ENCODE measurements at regions not wholly inside any gene's neighbourhood (a gene's known extent, or its start where the extent isn't known, plus 50 kb on each side); places are given as distances from the start of the nearest gene placed in this dataset.

DNA sequence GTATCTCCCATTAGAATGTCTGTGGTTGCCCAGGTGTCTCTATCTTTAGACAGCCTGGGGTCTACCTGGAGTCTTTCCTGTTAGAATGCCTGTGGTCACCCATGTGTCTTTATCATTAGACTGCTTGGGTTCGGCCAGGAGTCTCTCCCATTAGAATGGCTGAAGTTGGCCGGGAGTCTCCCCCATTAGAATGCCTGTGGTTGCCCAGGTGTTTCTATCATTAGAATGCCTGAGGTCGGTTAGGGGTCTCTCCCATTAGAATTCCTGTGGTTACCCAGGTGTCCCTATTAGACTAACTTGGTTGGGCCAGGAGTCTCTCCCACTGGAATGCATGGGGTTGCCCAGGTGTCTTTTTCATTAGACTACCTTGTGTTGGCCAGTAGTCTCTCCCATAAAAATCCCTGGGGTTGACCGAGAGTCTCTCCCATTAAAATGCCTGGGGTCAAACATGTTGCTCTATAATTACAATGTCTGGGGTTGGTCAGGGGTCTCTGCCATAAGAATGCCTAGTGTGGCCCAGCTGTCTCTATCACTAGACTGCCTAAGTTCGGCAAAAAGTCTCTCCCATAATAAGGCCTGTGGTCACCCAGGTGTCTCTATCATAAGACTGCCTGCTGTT, 1448.7 kb downstream of the UQCRFS1 start:
- ChIA-PET CTCF (no interaction called here), POLR2A (no interaction called here)
- no peaks in the 10 kb centered on the region for H3K4me1 ChIP-seq (ENCODE audit: control insufficient read depth in 1 of 2, extremely low read depth in 1 of 2, insufficient read depth in 2 of 2, low read length in 2 of 2)
- H3K27ac ChIP-seq (ENCODE audit: low read length): no peak overlapping the region
- no peak overlapping the region for H3K27ac Mint-ChIP-seq
- H3K4me3 Mint-ChIP-seq: no peak overlapping the region
- no peak for ATAC-seq (replicated peaks in 1 of 4)
- peak overlapping the region in 1 of 2 donors; percentile 12 for H3K4me3 ChIP-seq (ENCODE audit: control insufficient read depth in 1 of 2, extremely low read depth in 1 of 2, low read length in 1 of 2)
- H3K9me3 Mint-ChIP-seq: peaks cover 30 to 81% (median 57%) of the 10 kb centered on the region in 3 donors
- no peak for DNase-seq
- H3K9me3 ChIP-seq: peaks cover 2% of the 10 kb centered on the region
- H3K36me3 ChIP-seq (ENCODE audit: control insufficient read depth in 2 of 2, extremely low read depth in 1 of 2, insufficient read depth in 1 of 2, low read length in 1 of 2): no peaks in the 10 kb centered on the region
- H3K27me3 ChIP-seq (replicated peaks in 1 of 2; ENCODE audit: control insufficient read depth in 2 of 2, extremely low read depth in 1 of 2, insufficient read depth in 2 of 2, low read length in 1 of 2): no peaks in the 10 kb centered on the region
- no peaks in the 10 kb centered on the region for H3K27me3 Mint-ChIP-seq
- peaks cover 2% of the 10 kb centered on the region for H3K36me3 Mint-ChIP-seq
- H3K4me1 Mint-ChIP-seq: no peaks in the 10 kb centered on the region
- WGBS (ENCODE audit: insufficient coverage): 100% methylated on average over 1 of the region's 5 CpGs

DNA sequence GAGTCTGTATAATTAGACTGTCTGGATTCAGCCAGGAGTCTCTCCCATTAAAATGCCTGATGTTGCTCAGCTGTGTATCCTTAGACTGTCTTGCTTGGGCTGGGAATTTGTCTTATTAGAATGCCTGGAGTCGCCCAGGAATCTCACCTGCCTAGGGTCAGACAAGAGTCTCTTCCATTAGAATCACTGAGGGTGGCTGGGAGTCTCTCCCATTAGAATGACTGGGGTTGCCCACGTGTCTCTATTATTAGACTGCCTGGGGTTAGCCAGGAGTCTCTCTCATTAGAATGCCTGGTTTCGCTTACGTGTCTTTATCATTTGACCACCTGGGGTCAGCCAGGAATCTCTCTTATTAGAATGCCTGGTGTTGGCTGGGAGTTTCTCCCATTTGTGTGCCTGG, 1450.0 kb downstream of the UQCRFS1 start:
- POLR2A ChIA-PET: no interaction called here
- no peaks in the 10 kb centered on the region for H3K27me3 ChIP-seq (replicated peaks in 1 of 2; ENCODE audit: control insufficient read depth in 2 of 2, extremely low read depth in 1 of 2, insufficient read depth in 2 of 2, low read length in 1 of 2)
- DNase-seq (no peak), ATAC-seq (replicated peaks in 1 of 4) (no peak)
- no peaks in the 10 kb centered on the region for H3K4me1 ChIP-seq (ENCODE audit: control insufficient read depth in 1 of 2, extremely low read depth in 1 of 2, insufficient read depth in 2 of 2, low read length in 2 of 2)
- 55% methylated on average over 2 of the region's 4 CpGs for WGBS (ENCODE audit: insufficient coverage)
- H3K4me1 Mint-ChIP-seq: no peaks in the 10 kb centered on the region
- no peaks in the 10 kb centered on the region for H3K27me3 Mint-ChIP-seq
- CTCF ChIA-PET: no interaction called here
- peaks cover 2% of the 10 kb centered on the region for H3K9me3 ChIP-seq
- H3K4me3 ChIP-seq (ENCODE audit: control insufficient read depth in 1 of 2, extremely low read depth in 1 of 2, low read length in 1 of 2): no peak overlapping the region
- no peak overlapping the region for H3K27ac ChIP-seq (ENCODE audit: low read length)
- peaks cover 2% of the 10 kb centered on the region for H3K36me3 Mint-ChIP-seq
- no peak overlapping the region for H3K27ac Mint-ChIP-seq
- H3K36me3 ChIP-seq (ENCODE audit: control insufficient read depth in 2 of 2, extremely low read depth in 1 of 2, insufficient read depth in 1 of 2, low read length in 1 of 2): no peaks in the 10 kb centered on the region
- no peak overlapping the region for H3K4me3 Mint-ChIP-seq
- H3K9me3 Mint-ChIP-seq: peaks cover 36 to 77% (median 53%) of the 10 kb centered on the region in 3 donors

DNA sequence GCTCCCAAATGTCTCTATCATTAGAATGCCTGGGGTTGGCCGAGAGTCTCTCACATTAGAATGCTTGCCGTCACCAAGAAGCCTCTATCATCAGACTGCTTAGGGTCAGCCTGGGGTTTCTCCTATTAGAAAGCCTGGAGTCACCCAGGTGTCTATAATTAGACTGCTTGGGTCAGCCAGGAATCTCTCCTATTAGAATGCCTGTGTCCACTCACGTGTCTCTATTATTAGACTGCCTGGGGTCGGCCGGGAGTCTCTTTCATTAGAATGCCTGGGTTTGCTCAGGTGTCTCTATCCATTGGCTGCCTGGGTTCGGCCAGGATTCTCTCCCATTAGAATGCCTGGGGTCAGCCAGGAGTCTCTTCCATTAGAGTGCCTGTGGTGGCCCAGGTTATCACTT, 1453.1 kb downstream of the UQCRFS1 start:
- H3K27me3 Mint-ChIP-seq: no peaks in the 10 kb centered on the region
- ChIA-PET POLR2A (no interaction called here), CTCF (no interaction called here)
- no peak overlapping the region for H3K27ac Mint-ChIP-seq
- H3K27ac ChIP-seq (ENCODE audit: low read length): no peak overlapping the region
- no peaks in the 10 kb centered on the region for H3K4me1 ChIP-seq (ENCODE audit: control insufficient read depth in 1 of 2, extremely low read depth in 1 of 2, insufficient read depth in 2 of 2, low read length in 2 of 2)
- no peak overlapping the region for H3K4me3 Mint-ChIP-seq
- no peaks in the 10 kb centered on the region for H3K27me3 ChIP-seq (replicated peaks in 1 of 2; ENCODE audit: control insufficient read depth in 2 of 2, extremely low read depth in 1 of 2, insufficient read depth in 2 of 2, low read length in 1 of 2)
- no peaks in the 10 kb centered on the region for H3K36me3 ChIP-seq (ENCODE audit: control insufficient read depth in 2 of 2, extremely low read depth in 1 of 2, insufficient read depth in 1 of 2, low read length in 1 of 2)
- H3K4me3 ChIP-seq (ENCODE audit: control insufficient read depth in 1 of 2, extremely low read depth in 1 of 2, low read length in 1 of 2): no peak overlapping the region
- no peaks in the 10 kb centered on the region for H3K9me3 ChIP-seq
- no peak for ATAC-seq (replicated peaks in 1 of 4)
- WGBS (ENCODE audit: insufficient coverage): 95% methylated on average over 6 of the region's 6 CpGs
- no peaks in the 10 kb centered on the region for H3K4me1 Mint-ChIP-seq
- H3K36me3 Mint-ChIP-seq: peaks cover 2% of the 10 kb centered on the region
- H3K9me3 Mint-ChIP-seq: peaks cover 40 to 57% (median 43%) of the 10 kb centered on the region in 3 donors
- no peak for DNase-seq

DNA sequence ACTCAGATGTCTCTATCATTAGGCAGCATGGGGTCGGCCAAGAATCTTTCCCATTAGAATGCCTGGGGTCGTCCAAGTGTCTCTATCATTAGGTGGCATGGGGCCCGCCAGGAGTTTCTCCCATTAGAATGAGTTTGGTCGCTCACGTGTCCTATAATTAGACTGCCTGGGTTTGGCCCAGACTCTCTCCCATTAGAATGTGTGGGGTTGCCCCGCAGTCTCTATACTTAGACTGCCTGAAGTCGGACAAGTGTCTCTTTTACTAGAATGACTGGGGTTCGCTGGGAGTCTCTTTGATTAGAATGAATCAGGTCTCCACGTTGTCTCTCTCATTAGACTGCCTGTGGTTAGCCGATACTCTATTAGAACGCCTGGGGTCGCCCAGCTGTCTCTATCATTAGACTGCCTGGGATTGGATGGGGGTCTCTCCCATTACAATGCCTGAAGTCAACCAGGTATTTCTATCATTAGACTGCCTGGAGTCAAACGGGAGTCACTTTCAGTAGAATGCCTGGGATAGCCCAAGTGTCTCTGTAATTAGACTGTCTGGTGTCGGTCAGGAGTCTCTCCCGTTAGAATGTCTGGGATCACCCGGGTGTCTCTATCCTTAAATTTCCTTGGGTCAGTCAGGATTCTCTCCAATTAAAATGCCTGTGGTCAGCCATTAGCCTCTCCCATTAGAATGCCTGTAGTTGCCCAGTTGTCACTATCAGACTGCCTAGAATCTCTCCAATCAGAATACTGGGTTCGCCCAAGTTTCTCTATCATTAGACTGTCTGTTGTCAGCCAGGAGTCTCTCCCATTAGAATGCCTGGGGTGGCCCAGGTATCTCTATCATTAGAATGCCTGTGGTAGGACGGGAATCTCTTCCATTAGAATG, 1454.1 kb downstream of the UQCRFS1 start:
- no peak overlapping the region for H3K27ac Mint-ChIP-seq
- Histone ChIP-seq H3K27ac (ENCODE audit: low read length) (no peak overlapping the region), H3K9me3 (no peaks in the 10 kb centered on the region), H3K27me3 (replicated peaks in 1 of 2; ENCODE audit: control insufficient read depth in 2 of 2, extremely low read depth in 1 of 2, insufficient read depth in 2 of 2, low read length in 1 of 2) (no peaks in the 10 kb centered on the region), H3K4me1 (ENCODE audit: control insufficient read depth in 1 of 2, extremely low read depth in 1 of 2, insufficient read depth in 2 of 2, low read length in 2 of 2) (no peaks in the 10 kb centered on the region), H3K4me3 (ENCODE audit: control insufficient read depth in 1 of 2, extremely low read depth in 1 of 2, low read length in 1 of 2) (no peak overlapping the region), H3K36me3 (ENCODE audit: control insufficient read depth in 2 of 2, extremely low read depth in 1 of 2, insufficient read depth in 1 of 2, low read length in 1 of 2) (no peaks in the 10 kb centered on the region)
- H3K4me3 Mint-ChIP-seq: no peak overlapping the region
- 87% methylated on average over 13 of the region's 18 CpGs for WGBS (ENCODE audit: insufficient coverage)
- peaks cover 2% of the 10 kb centered on the region for H3K36me3 Mint-ChIP-seq
- ATAC-seq (replicated peaks in 1 of 4): no peak
- H3K4me1 Mint-ChIP-seq: no peaks in the 10 kb centered on the region
- CTCF ChIA-PET: no interaction called here
- DNase-seq: no peak
- POLR2A ChIA-PET: no interaction called here
- H3K9me3 Mint-ChIP-seq: peaks cover 37 to 52% (median 40%) of the 10 kb centered on the region in 3 donors
- no peaks in the 10 kb centered on the region for H3K27me3 Mint-ChIP-seq

DNA sequence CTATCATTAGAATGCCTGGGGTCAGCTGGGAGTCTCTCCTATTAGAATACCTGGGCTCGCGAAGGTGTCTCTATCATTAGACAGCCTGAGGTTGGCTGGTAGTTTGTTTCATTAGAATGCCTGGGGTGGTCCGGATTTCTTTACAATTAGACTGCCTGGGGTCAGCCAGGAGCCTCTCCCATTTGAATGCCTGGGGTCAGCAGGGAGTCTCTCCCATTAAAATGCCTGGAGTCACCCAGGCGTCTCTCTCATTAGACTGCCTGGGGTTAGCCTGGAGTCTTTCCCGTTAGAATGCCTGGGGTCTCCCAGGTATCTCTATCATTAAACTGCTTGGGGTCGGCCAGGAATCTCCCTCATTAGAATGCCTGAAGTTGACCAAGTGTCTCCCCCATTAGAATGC, 1458.3 kb downstream of the UQCRFS1 start:
- no peak for DNase-seq
- ChIA-PET CTCF (no interaction called here), POLR2A (no interaction called here)
- Histone ChIP-seq H3K4me3 (ENCODE audit: control insufficient read depth in 1 of 2, extremely low read depth in 1 of 2, low read length in 1 of 2) (no peak overlapping the region), H3K27ac (ENCODE audit: low read length) (no peak overlapping the region), H3K27me3 (replicated peaks in 1 of 2; ENCODE audit: control insufficient read depth in 2 of 2, extremely low read depth in 1 of 2, insufficient read depth in 2 of 2, low read length in 1 of 2) (no peaks in the 10 kb centered on the region), H3K9me3 (no peaks in the 10 kb centered on the region), H3K4me1 (ENCODE audit: control insufficient read depth in 1 of 2, extremely low read depth in 1 of 2, insufficient read depth in 2 of 2, low read length in 2 of 2) (no peaks in the 10 kb centered on the region), H3K36me3 (ENCODE audit: control insufficient read depth in 2 of 2, extremely low read depth in 1 of 2, insufficient read depth in 1 of 2, low read length in 1 of 2) (no peaks in the 10 kb centered on the region)
- no peak overlapping the region for H3K4me3 Mint-ChIP-seq
- H3K27ac Mint-ChIP-seq: no peak overlapping the region
- 42% methylated on average over 4 of the region's 6 CpGs for WGBS (ENCODE audit: insufficient coverage)
- no peak for ATAC-seq (replicated peaks in 1 of 4)
- no peaks in the 10 kb centered on the region for H3K4me1 Mint-ChIP-seq
- H3K36me3 Mint-ChIP-seq: no peaks in the 10 kb centered on the region
- H3K9me3 Mint-ChIP-seq: peaks cover 20 to 27% (median 23%) of the 10 kb centered on the region in 3 donors
- no peaks in the 10 kb centered on the region for H3K27me3 Mint-ChIP-seq

DNA sequence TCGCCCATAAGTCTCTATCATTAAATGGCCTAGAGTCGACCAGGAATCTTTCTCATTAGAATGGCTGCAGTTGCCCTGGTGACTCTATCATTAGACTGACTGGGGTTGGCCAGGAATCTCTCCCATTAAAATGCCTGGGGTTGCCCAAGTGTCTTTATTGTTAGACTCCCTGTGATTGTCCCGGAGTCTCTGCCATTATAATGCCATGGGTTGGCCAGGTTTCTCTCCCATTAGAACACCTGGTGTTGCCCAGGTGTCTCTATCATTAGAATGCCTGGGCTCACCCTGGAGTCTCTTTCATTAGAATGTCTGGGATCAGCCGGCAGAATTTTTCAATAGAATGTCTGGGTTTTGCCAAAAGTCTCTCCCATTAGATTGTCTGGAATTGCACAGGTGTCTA, 1459.3 kb downstream of the UQCRFS1 start:
- H3K27me3 ChIP-seq (replicated peaks in 1 of 2; ENCODE audit: control insufficient read depth in 2 of 2, extremely low read depth in 1 of 2, insufficient read depth in 2 of 2, low read length in 1 of 2): no peaks in the 10 kb centered on the region
- no peaks in the 10 kb centered on the region for H3K4me1 Mint-ChIP-seq

More for the DNA sequence above, 1459.3 kb downstream of the UQCRFS1 start:
- Mint-ChIP-seq H3K36me3 (no peaks in the 10 kb centered on the region), H3K4me3 (no peak overlapping the region), H3K27me3 (no peaks in the 10 kb centered on the region), H3K27ac (no peak overlapping the region), H3K9me3 (peaks cover 18 to 23% (median 19%) of the 10 kb centered on the region in 3 donors)
- ChIA-PET POLR2A (no interaction called here), CTCF (no interaction called here)
- WGBS (ENCODE audit: insufficient coverage): 91% methylated on average over 4 of the region's 4 CpGs
- no peak for ATAC-seq (replicated peaks in 1 of 4)
- no peaks in the 10 kb centered on the region for H3K9me3 ChIP-seq
- no peak overlapping the region for H3K27ac ChIP-seq (ENCODE audit: low read length)
- no peak for DNase-seq
- no peaks in the 10 kb centered on the region for H3K4me1 ChIP-seq (ENCODE audit: control insufficient read depth in 1 of 2, extremely low read depth in 1 of 2, insufficient read depth in 2 of 2, low read length in 2 of 2)
- H3K36me3 ChIP-seq (ENCODE audit: control insufficient read depth in 2 of 2, extremely low read depth in 1 of 2, insufficient read depth in 1 of 2, low read length in 1 of 2): no peaks in the 10 kb centered on the region
- H3K4me3 ChIP-seq (ENCODE audit: control insufficient read depth in 1 of 2, extremely low read depth in 1 of 2, low read length in 1 of 2): no peak overlapping the region
